H1 (cell line): ENCODE measurements at regions not wholly inside any gene's neighbourhood (a gene's known extent, or its start where the extent isn't known, plus 50 kb on each side); places are given as distances from the start of the nearest gene placed in this dataset.

ENCODE experiments used
- CTCF ChIA-PET: fragments of 300-600 bp; sonication (Branson Sonifier 250); formaldehyde crosslinking; loops from one replicate; lab custom pipeline; 2021; ENCODE audit not compliant: partially characterized antibody; lab: Charles Lee
- POLR2A ChIA-PET: fragments of 300-600 bp; sonication (Branson Sonifier 250); formaldehyde crosslinking; loops from one replicate; lab custom pipeline; 2021; ENCODE audit warnings: inconsistent platforms; ENCODE audit not compliant: partially characterized antibody; lab: Charles Lee
- DNase-seq, 2 experiments: peaks; one replicate each; pipeline versions ENCODE4 v3.0.0 to v3.0.0-alpha.2; 2010 to 2022; ENCODE audit warnings: low spot score in 2 of 2, low read depth in 1 of 2, mixed read lengths in 1 of 2
- FAIRE-seq: peaks from 2 replicates; lab custom pipeline; 2011; peaks lifted over from hg19 to GRCh38; lab: Jason Lieb, UNC
- H2AFZ ChIP-seq: 2 replicates; pipeline ENCODE4 v1.8.1; 2012; ENCODE audit warnings: low read length, inconsistent platforms
- H2AK5ac ChIP-seq: 2 replicates; pipeline ENCODE4 v1.6.1; 2013; ENCODE audit warnings: low read depth, low read length
- H2BK120ac ChIP-seq: replicated peaks from 2 replicates; pipeline ENCODE3; 2013; ENCODE audit warnings: low read depth, low read length, inconsistent platforms
- H2BK12ac ChIP-seq: 2 replicates; pipeline ENCODE4 v1.6.1; 2013; ENCODE audit warnings: low read depth, low read length
- H2BK15ac ChIP-seq: 2 replicates; pipeline ENCODE4 v1.6.1; 2013; ENCODE audit warnings: low read length
- H2BK20ac ChIP-seq: 2 replicates; pipeline ENCODE4 v1.6.1; 2013; ENCODE audit warnings: low read length
- H2BK5ac ChIP-seq: 2 replicates; pipeline ENCODE4 v1.6.1; 2013; ENCODE audit warnings: low read depth, low read length
- H3K14ac ChIP-seq: 2 replicates; pipeline ENCODE4 v1.6.1; 2013; ENCODE audit warnings: inconsistent platforms; ENCODE audit not compliant: insufficient read length
- H3K18ac ChIP-seq: 2 replicates; pipeline ENCODE4 v1.6.1; 2013; ENCODE audit warnings: low read length; ENCODE audit errors: extremely low read depth
- H3K23ac ChIP-seq: 2 replicates; pipeline ENCODE4 v1.6.1; 2013; ENCODE audit warnings: inconsistent platforms; ENCODE audit not compliant: insufficient read length
- H3K23me2 ChIP-seq: 2 replicates; pipeline ENCODE4 v1.6.1; 2013; ENCODE audit warnings: low read depth, low read length
- H3K27ac ChIP-seq: 2 replicates; pipeline ENCODE4 v1.6.1; 2011; ENCODE audit warnings: low read depth, low read length, inconsistent platforms
- H3K27me3 ChIP-seq, 4 experiments: replicated peaks in 1 of 4; 1 replicate in 1 of 4; 2 replicates in 3 of 4; pipeline versions ENCODE4 v1.6.1 to v1.8.1; 2011 to 2013; ENCODE audit warnings: low read length in 3 of 4, mild to moderate bottlenecking in 3 of 4, inconsistent platforms in 2 of 4, mixed read lengths in 2 of 4, moderate library complexity in 1 of 4; ENCODE audit not compliant: control insufficient read depth in 3 of 4, insufficient read depth in 3 of 4; ENCODE audit errors: extremely low read depth in 1 of 4
- H3K36me3 ChIP-seq, 4 experiments: 2 replicates each; pipeline versions ENCODE4 v1.6.1 to v1.8.1; 2011 to 2013; ENCODE audit warnings: mild to moderate bottlenecking in 4 of 4, low read length in 3 of 4, moderate library complexity in 2 of 4, control low read depth in 1 of 4, inconsistent platforms in 1 of 4; ENCODE audit not compliant: insufficient read depth in 4 of 4, control insufficient read depth in 2 of 4
- H3K4ac ChIP-seq: replicated peaks from 2 replicates; pipeline ENCODE3; 2013; ENCODE audit warnings: low read length, low read depth, mixed read lengths, inconsistent platforms; ENCODE audit not compliant: insufficient read length
- H3K4me1 ChIP-seq, 4 experiments: replicated peaks in 1 of 4; 1 replicate in 1 of 4; 2 replicates in 3 of 4; pipeline versions ENCODE4 v1.6.1 to v1.8.1; 2011 to 2013; ENCODE audit warnings: low read length in 3 of 4, inconsistent platforms in 2 of 4, mixed read lengths in 1 of 4; ENCODE audit not compliant: insufficient read depth in 4 of 4, control insufficient read depth in 3 of 4
- H3K4me2 ChIP-seq, 2 experiments: 2 replicates each; pipeline versions ENCODE4 v1.6.1 to v1.8.1; 2011 to 2013; ENCODE audit warnings: low read depth in 2 of 2, low read length in 2 of 2, control low read depth in 1 of 2, inconsistent platforms in 1 of 2, mild to moderate bottlenecking in 1 of 2; ENCODE audit not compliant: insufficient read depth in 1 of 2
- H3K4me3 ChIP-seq, 4 experiments: fragments of 200-600, 300-600 bp in 1 of 4; sonication (generic), shearing (Covaris generic), sonication (Bioruptor Twin) in 1 of 4; 2 replicates each; pipeline versions ENCODE4 v1.5.1 to v1.8.1; 2011 to 2016; ENCODE audit warnings: low read length in 4 of 4, low read depth in 3 of 4, control low read depth in 2 of 4, inconsistent platforms in 2 of 4, mild to moderate bottlenecking in 2 of 4, mixed read lengths in 1 of 4, moderate library complexity in 1 of 4; ENCODE audit not compliant: insufficient read depth in 2 of 4; ENCODE audit errors: extremely low read depth in 1 of 4
- H3K56ac ChIP-seq: replicated peaks from 2 replicates; pipeline ENCODE3; 2013; ENCODE audit warnings: low read depth, mild to moderate bottlenecking, mixed read lengths, low read length, inconsistent platforms; ENCODE audit not compliant: insufficient read length
- H3K79me1 ChIP-seq: 2 replicates; pipeline ENCODE4 v1.6.1; 2013; ENCODE audit warnings: low read depth, low read length, control low read depth
- H3K79me2 ChIP-seq, 2 experiments: 2 replicates each; pipeline versions ENCODE4 v1.6.1 to v1.8.1; 2012 to 2013; ENCODE audit warnings: low read length in 2 of 2, mild to moderate bottlenecking in 2 of 2, inconsistent platforms in 1 of 2; ENCODE audit not compliant: insufficient read depth in 2 of 2, control insufficient read depth in 1 of 2
- H3K9ac ChIP-seq, 4 experiments: replicated peaks in 1 of 4; 1 replicate in 1 of 4; 2 replicates in 3 of 4; pipeline versions ENCODE4 v1.6.1 to v1.8.1; 2011 to 2013; ENCODE audit warnings: low read depth in 3 of 4, low read length in 3 of 4, control low read depth in 2 of 4, mild to moderate bottlenecking in 2 of 4, moderate library complexity in 2 of 4, inconsistent platforms in 1 of 4; ENCODE audit errors: extremely low read depth in 1 of 4
- H3K9me3 ChIP-seq, 2 experiments: 2 replicates each; pipeline versions ENCODE4 v1.6.1 to v1.8.1; 2012 to 2013; ENCODE audit warnings: mild to moderate bottlenecking in 2 of 2, moderate library complexity in 2 of 2, control low read depth in 1 of 2, inconsistent platforms in 1 of 2, low read depth in 1 of 2, low read length in 1 of 2, mixed read lengths in 1 of 2; ENCODE audit not compliant: insufficient read depth in 2 of 2
- H4K20me1 ChIP-seq, 2 experiments: replicated peaks in 1 of 2; 2 replicates each; pipeline versions ENCODE3 to v1.8.1; 2011 to 2013; ENCODE audit warnings: inconsistent platforms in 2 of 2, low read length in 2 of 2, mild to moderate bottlenecking in 1 of 2; ENCODE audit not compliant: insufficient read depth in 2 of 2, control insufficient read depth in 1 of 2
- H4K5ac ChIP-seq: 2 replicates; pipeline ENCODE4 v1.6.1; 2013; ENCODE audit warnings: low read length, low read depth, mixed read lengths, inconsistent platforms; ENCODE audit not compliant: insufficient read length
- H4K8ac ChIP-seq: 2 replicates; pipeline ENCODE4 v1.8.0; 2013; ENCODE audit warnings: mild to moderate bottlenecking, moderate library complexity, low read length, inconsistent platforms; ENCODE audit not compliant: insufficient read depth; ENCODE audit errors: extremely low read depth
- H4K91ac ChIP-seq: replicated peaks from 2 replicates; pipeline ENCODE3; 2013; ENCODE audit warnings: low read length, mixed read lengths, inconsistent platforms; ENCODE audit not compliant: insufficient read length
- BRCA1 ChIP-seq: IDR thresholded peaks from 2 replicates; pipeline ENCODE4 v1.6.1; 2012; ENCODE audit warnings: low read depth, low read length, improper control_type of control experiment
- CREB1 ChIP-seq: IDR thresholded peaks from 2 replicates; pipeline ENCODE4 v1.6.1; 2012; ENCODE audit warnings: inconsistent platforms
- EP300 ChIP-seq, 2 experiments: IDR thresholded peaks; 1 replicate in 1 of 2; 2 replicates in 1 of 2; pipeline ENCODE4 v1.6.1; 2011 to 2012; ENCODE audit warnings: low read depth in 2 of 2, low read length in 2 of 2, mild to moderate bottlenecking in 2 of 2, borderline replicate concordance in 1 of 2, inconsistent platforms in 1 of 2, moderate library complexity in 1 of 2
- PHF8 ChIP-seq: fragments of 200-600 bp; sonication (generic); conservative IDR thresholded peaks from 2 replicates; pipeline ENCODE4 v1.7.1; 2012; ENCODE audit warnings: low read depth, mild to moderate bottlenecking, inconsistent platforms, low read length, moderate library complexity
- SP2 ChIP-seq: IDR thresholded peaks from 2 replicates; pipeline ENCODE4 v1.6.1; 2012; ENCODE audit warnings: mild to moderate bottlenecking, low read length, inconsistent platforms
- TCF12 ChIP-seq: IDR thresholded peaks from 2 replicates; pipeline ENCODE4 v1.6.1; 2011; ENCODE audit warnings: low read depth, mild to moderate bottlenecking, low read length
- TEAD4 ChIP-seq: IDR thresholded peaks from 2 replicates; pipeline ENCODE4 v1.6.1; 2012; ENCODE audit warnings: low read depth, low read length, inconsistent platforms, mixed read lengths
- ZNF274 ChIP-seq: IDR thresholded peaks from 2 replicates; pipeline ENCODE4 v1.7.0; 2012; ENCODE audit warnings: low read length, borderline replicate concordance; ENCODE audit errors: extremely low read depth
- WGBS, 2 experiments: shearing (Covaris generic) in 1 of 2; methylation state at CpG; one replicate each; pipeline versions ENCODE4 v1.1.6 to v1.1.7; 2013 to 2015; ENCODE audit warnings: low lambda C conversion rate in 2 of 2, mixed read lengths in 2 of 2, inconsistent platforms in 1 of 2, low coverage in 1 of 2, missing lambda C conversion rate in 1 of 2; ENCODE audit not compliant: insufficient replicate concordance in 2 of 2, insufficient coverage in 1 of 2, insufficient read length in 1 of 2; ENCODE audit errors: extremely low coverage in 1 of 2, missing lambda C conversion rate in 1 of 2; 5-methylcytosine and 5-hydroxymethylcytosine counted together
- TF ChIP-seq, protein P1 (sequence below): IDR thresholded peaks from 2 replicates; pipeline ENCODE4 v1.6.1; 2011; ENCODE audit warnings: low read depth, mild to moderate bottlenecking, low read length; ENCODE audit not compliant: insufficient read depth
- TF ChIP-seq, protein P2 (sequence below), 3 experiments: IDR thresholded peaks; 1 replicate in 2 of 3; 2 replicates in 1 of 3; pipeline versions ENCODE4 v1.5.1 to v1.6.1; 2011; ENCODE audit warnings: low read length in 3 of 3, mild to moderate bottlenecking in 3 of 3, inconsistent platforms in 2 of 3, low read depth in 1 of 3, moderate library complexity in 1 of 3; ENCODE audit not compliant: insufficient read depth in 1 of 3; ENCODE audit errors: control extremely low read depth in 1 of 3
- TF ChIP-seq, protein P3 (sequence below): IDR thresholded peaks from 2 replicates; pipeline ENCODE4 v1.6.1; 2011; ENCODE audit warnings: low read length, improper control_type of control experiment

GRCh38 chr14:42860371-42860770 lies 1253.7 kb downstream of the LRFN5 start:
- Histone ChIP-seq H3K27ac (no peak overlapping the region), H2BK20ac (no peak overlapping the region), H3K18ac (no peak overlapping the region), H2BK120ac (no peak overlapping the region), H3K56ac (no peak overlapping the region), H3K79me2 (no peaks in the 10 kb centered on the region), H3K27me3 (no peaks in the 10 kb centered on the region), H3K9me3 (no peaks in the 10 kb centered on the region), H2BK15ac (no peak overlapping the region), H2AK5ac (no peak overlapping the region), H3K4me1 (no peaks in the 10 kb centered on the region), H3K4me3 (no peak overlapping the region), H2AFZ (no peak overlapping the region), H3K4me2 (no peak overlapping the region), H4K91ac (no peak overlapping the region), H4K20me1 (no peaks in the 10 kb centered on the region), H3K4ac (no peak overlapping the region), H3K23me2 (no peaks in the 10 kb centered on the region), H4K8ac (no peak overlapping the region), H2BK5ac (no peak overlapping the region), H3K79me1 (no peaks in the 10 kb centered on the region), H3K14ac (no peak overlapping the region), H2BK12ac (no peak overlapping the region), H3K36me3 (no peaks in the 10 kb centered on the region), H4K5ac (no peak overlapping the region), H3K9ac (no peak overlapping the region), H3K23ac (no peak overlapping the region)
- ChIA-PET CTCF (interaction anchor here (0.6 kb wide), 1 partner anchor 82 kb away, joined by 3 read pairs; no protein-coding TSS in a partner anchor), POLR2A (no interaction called here)
- DNase-seq (no peak), FAIRE-seq (no peak)
- 100% methylated on average over 1 of the region's 1 CpG; no CpG with 5 or more reads in 1 of the 2 experiments for WGBS, 2 experiments
- TF ChIP-seq SP2 = no peak
- no peak for TF ChIP-seq TCF12
- TF ChIP-seq, protein P1, sequence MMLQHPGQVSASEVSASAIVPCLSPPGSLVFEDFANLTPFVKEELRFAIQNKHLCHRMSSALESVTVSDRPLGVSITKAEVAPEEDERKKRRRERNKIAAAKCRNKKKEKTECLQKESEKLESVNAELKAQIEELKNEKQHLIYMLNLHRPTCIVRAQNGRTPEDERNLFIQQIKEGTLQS = no peak
- no peak for TF ChIP-seq ZNF274
- TF ChIP-seq EP300 (IDR thresholded peaks at IDR 0.05; ENCODE audit: borderline replicate concordance in 1 of 2, low read depth in 2 of 2, low read length in 2 of 2) = no peak
- no peak for TF ChIP-seq TEAD4
- TF ChIP-seq, protein P2, sequence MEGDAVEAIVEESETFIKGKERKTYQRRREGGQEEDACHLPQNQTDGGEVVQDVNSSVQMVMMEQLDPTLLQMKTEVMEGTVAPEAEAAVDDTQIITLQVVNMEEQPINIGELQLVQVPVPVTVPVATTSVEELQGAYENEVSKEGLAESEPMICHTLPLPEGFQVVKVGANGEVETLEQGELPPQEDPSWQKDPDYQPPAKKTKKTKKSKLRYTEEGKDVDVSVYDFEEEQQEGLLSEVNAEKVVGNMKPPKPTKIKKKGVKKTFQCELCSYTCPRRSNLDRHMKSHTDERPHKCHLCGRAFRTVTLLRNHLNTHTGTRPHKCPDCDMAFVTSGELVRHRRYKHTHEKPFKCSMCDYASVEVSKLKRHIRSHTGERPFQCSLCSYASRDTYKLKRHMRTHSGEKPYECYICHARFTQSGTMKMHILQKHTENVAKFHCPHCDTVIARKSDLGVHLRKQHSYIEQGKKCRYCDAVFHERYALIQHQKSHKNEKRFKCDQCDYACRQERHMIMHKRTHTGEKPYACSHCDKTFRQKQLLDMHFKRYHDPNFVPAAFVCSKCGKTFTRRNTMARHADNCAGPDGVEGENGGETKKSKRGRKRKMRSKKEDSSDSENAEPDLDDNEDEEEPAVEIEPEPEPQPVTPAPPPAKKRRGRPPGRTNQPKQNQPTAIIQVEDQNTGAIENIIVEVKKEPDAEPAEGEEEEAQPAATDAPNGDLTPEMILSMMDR (IDR thresholded peaks at IDR 0.05; ENCODE audit: control extremely low read depth in 1 of 3, insufficient read depth in 1 of 3, low read depth in 1 of 3, low read length in 3 of 3) = no peak
- TF ChIP-seq, protein P3, sequence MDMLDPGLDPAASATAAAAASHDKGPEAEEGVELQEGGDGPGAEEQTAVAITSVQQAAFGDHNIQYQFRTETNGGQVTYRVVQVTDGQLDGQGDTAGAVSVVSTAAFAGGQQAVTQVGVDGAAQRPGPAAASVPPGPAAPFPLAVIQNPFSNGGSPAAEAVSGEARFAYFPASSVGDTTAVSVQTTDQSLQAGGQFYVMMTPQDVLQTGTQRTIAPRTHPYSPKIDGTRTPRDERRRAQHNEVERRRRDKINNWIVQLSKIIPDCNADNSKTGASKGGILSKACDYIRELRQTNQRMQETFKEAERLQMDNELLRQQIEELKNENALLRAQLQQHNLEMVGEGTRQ = no peak
- no peak for TF ChIP-seq CREB1
- TF ChIP-seq PHF8 = no peak
- no peak for TF ChIP-seq BRCA1
